KOPT-K1 (cell line): ENCODE measurements at regions not wholly inside any gene's neighbourhood (a gene's known extent, or its start where the extent isn't known, plus 50 kb on each side); places are given as distances from the start of the nearest gene placed in this dataset.

ENCODE experiments used
- H3K27ac ChIP-seq: fragments of 200-600 bp; sonication (generic); 2 replicates; pipeline ENCODE4 v1.5.1; 2016; ENCODE audit warnings: antibody characterized with exemption, mild to moderate bottlenecking, low read depth, low read length; ENCODE audit not compliant: poor library complexity, severe bottlenecking
- H3K36me3 ChIP-seq: fragments of 200-600 bp; sonication (generic); 2 replicates; pipeline ENCODE4 v1.5.1; 2017; ENCODE audit warnings: antibody characterized with exemption, mild to moderate bottlenecking, low read length, moderate library complexity; ENCODE audit not compliant: insufficient read depth
- H3K9me3 ChIP-seq: fragments of 200-600 bp; sonication (generic); 2 replicates; pipeline ENCODE4 v1.5.1; 2017; ENCODE audit warnings: antibody characterized with exemption, low read length, mild to moderate bottlenecking; ENCODE audit not compliant: insufficient read depth, poor library complexity, severe bottlenecking

DNA sequence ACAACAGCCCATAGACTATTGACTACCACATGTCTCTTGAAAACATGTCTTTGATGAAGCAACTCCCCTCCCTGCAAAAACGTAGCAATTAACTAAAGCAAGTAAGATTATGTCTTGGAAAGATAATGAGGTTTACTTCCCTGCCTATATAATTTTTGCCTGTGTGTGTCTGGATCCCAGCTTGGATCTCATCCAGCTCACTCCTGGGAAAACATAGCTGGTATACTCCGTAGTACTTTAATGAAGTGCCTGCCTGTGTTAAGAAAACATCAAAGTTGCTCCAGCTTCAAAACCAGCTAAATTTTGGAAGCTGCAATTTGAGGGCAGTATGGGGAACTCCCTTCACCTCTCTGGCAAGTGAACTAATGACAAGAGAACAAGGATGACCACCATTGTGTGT lies 182.6 kb upstream of the C9orf72 start:
- Histone ChIP-seq H3K36me3 (no peaks in the 10 kb centered on the region), H3K27ac (no peak overlapping the region), H3K9me3 (no peaks in the 10 kb centered on the region)

- Histone ChIP-seq H3K9me3 (no peaks in the 10 kb centered on the region), H3K27ac (no peak overlapping the region), H3K36me3 (no peaks in the 10 kb centered on the region)
These were observed 183.1 kb upstream of the C9orf72 start for GRCh38 chr9:27756418-27756817.

- Histone ChIP-seq H3K27ac (no peak overlapping the region), H3K9me3 (no peaks in the 10 kb centered on the region), H3K36me3 (no peaks in the 10 kb centered on the region)
These were observed 190.6 kb upstream of the C9orf72 start for GRCh38 chr9:27763831-27764230.

GRCh38 chr9:27765266-27766072 lies 192.2 kb upstream of the C9orf72 start:
- Histone ChIP-seq H3K27ac (no peak overlapping the region), H3K36me3 (no peaks in the 10 kb centered on the region), H3K9me3 (no peaks in the 10 kb centered on the region)

GRCh38 chr9:27766073-27766835 lies 193.0 kb upstream of the C9orf72 start:
- H3K27ac ChIP-seq: no peak overlapping the region
- no peaks in the 10 kb centered on the region for H3K9me3 ChIP-seq
- no peaks in the 10 kb centered on the region for H3K36me3 ChIP-seq

DNA sequence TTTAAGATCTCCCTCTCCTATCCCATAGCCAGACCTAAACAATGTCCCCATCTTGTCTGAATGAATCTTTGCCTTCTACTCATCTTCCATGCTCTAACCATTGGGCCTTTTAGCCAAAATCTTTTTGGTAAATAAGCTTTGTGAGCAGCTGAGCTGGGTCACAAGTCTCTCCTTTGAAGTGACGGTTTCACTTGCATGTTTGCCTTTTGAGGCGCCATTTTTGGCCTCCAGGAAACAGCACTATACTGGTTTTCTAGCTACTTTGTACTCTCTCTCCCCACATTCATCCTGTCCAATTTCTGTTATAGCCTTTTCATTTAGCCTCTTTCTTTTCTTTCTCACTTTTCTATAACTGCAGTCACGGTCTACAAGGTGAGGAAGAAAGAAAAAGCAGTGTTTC lies 195.5 kb upstream of the C9orf72 start:
- Histone ChIP-seq H3K9me3 (no peaks in the 10 kb centered on the region), H3K27ac (no peak overlapping the region), H3K36me3 (no peaks in the 10 kb centered on the region)

GRCh38 chr9:27770541-27770940 lies 197.3 kb upstream of the C9orf72 start:
- no peak overlapping the region for H3K27ac ChIP-seq
- H3K9me3 ChIP-seq: no peaks in the 10 kb centered on the region
- H3K36me3 ChIP-seq: no peaks in the 10 kb centered on the region

DNA sequence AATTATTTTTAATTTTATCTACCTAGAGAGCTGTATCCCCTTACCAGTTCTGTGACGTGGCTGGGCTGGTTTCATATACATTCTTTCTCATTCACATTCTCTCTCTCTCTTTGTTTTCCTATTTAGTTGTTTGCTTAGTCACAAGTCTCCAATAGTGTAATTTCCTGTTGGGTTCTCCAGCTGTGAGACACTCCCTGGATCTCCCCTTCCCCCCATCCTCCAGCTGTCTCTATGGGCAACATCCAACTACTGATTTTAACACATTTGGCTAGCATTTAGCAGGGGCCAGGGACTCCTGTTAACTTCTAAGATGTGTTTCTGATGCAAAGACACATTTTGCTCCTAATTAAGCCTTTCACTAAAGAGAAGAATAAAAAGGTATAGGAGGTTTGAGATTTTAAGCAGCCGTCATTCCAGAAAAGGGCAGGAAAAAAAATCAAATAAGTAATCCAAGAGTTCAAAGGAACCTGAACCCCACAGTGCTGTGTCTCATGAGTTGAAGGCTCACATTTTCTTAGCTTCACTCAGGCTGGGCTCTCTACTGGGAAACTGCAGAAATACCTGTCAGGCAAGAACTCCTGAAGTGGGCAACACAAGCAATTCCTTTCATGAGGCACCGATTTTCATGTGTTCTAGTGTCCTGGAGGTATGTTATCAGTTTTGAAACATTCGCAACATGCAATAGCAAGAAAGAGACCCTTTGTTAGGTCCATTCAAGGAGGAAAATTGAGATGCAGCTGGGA lies 198.7 kb upstream of the C9orf72 start:
- Histone ChIP-seq H3K9me3 (no peaks in the 10 kb centered on the region), H3K27ac (no peak overlapping the region), H3K36me3 (no peaks in the 10 kb centered on the region)

GRCh38 chr9:27784847-27785713 lies 211.8 kb upstream of the C9orf72 start:
- Histone ChIP-seq H3K9me3 (peaks cover 8% of the 10 kb centered on the region), H3K27ac (no peak overlapping the region), H3K36me3 (no peaks in the 10 kb centered on the region)

- Histone ChIP-seq H3K9me3 (peaks cover 8% of the 10 kb centered on the region), H3K36me3 (no peaks in the 10 kb centered on the region), H3K27ac (no peak overlapping the region)
These were observed 212.4 kb upstream of the C9orf72 start for GRCh38 chr9:27785714-27786100.

DNA sequence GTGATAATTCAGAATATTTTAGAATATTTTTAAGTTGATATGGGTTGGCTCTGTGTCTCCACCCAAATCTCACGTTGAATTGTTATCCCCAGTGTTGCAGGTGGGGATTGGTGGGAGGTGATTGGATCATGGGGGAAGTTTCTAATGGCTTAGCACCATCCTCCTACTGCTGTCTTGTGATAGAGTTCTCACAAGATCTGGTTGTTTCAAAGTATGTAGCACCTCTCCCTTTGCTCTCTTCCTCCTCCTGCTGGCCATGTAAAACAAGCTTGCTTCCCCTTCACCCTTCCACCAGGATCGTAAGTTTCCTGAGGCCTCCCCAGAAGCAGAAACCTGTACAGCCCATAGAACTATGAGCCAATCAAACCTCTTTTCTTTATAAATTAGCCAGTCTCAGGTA lies 214.6 kb upstream of the C9orf72 start:
- Histone ChIP-seq H3K36me3 (no peaks in the 10 kb centered on the region), H3K9me3 (peaks cover 8% of the 10 kb centered on the region), H3K27ac (no peak overlapping the region)

DNA sequence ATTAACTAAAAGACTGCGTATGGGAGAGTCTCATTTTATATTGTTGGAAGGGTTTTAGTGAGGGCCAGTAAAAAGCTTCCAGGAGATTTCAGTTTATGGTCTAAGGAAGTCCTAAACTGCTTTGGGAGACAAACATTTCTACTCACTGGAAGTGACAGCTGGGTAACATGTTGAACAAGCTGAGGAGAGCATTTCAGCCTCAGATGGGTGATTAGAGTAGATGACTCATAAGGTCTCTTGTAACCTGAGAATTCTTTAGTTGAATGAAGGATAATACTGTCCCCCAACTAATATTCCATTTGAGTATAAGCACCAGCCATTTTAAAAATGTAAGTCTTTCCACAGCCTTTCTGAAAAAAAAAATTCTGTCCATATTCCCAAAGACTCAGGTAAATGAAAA lies 218.0 kb upstream of the C9orf72 start:
- Histone ChIP-seq H3K9me3 (peaks cover 8% of the 10 kb centered on the region), H3K27ac (no peak overlapping the region), H3K36me3 (no peaks in the 10 kb centered on the region)

DNA sequence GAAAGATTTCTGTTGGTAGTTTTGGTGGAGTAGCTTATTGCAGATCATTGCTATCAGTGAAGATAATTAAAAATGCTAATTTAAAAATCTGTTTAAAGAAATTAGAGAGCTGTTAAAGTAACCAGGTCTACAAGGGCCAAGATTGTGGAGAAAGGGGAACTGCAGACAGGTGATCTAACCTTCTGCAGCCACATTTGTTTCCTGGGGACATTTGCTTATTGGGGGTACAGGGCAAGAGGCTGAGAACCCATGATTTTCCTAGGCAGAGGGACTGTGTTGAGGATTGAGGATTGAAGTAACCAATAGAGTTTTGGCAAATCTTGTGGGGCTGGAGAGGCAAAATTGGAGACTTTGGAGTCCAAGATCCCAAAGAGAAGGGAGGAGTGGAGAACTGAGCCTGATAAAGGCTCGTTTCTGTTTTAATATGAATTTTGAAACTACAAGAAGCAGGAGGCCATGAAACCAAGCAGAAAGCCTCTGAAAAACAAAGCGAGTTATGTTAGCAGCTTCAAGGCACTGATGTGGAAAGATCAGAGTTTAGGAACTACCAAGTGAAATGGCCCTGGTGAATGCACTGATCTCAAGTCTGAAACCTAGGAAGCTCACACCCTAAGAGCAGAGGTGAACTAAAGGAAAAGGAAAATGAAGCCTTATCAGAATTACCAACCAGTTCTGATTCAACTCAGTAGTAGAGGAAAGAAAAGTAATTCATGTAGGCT lies 219.8 kb upstream of the C9orf72 start:
- no peak overlapping the region for H3K27ac ChIP-seq
- no peaks in the 10 kb centered on the region for H3K36me3 ChIP-seq
- H3K9me3 ChIP-seq: peaks cover 8% of the 10 kb centered on the region

- no peaks in the 10 kb centered on the region for H3K9me3 ChIP-seq
- H3K36me3 ChIP-seq: no peaks in the 10 kb centered on the region
- H3K27ac ChIP-seq: no peak overlapping the region
These were observed 226.0 kb upstream of the C9orf72 start for GRCh38 chr9:27799326-27799725.
